GM23338 (cell line): ENCODE measurements at regions not wholly inside any gene's neighbourhood (a gene's known extent, or its start where the extent isn't known, plus 50 kb on each side); places are given as distances from the start of the nearest gene placed in this dataset.
"Not testable (repeated sequence)": the region's sequence is repeated elsewhere in the genome, so short reads cannot be mapped to it uniquely, and the experiment has no call there.

Experiments
- STAT1 ChIP-seq: IDR thresholded peaks from one replicate; pipeline ENCODE4 v1.6.1; 2016; ENCODE audit warnings: antibody characterized with exemption; ENCODE audit not compliant: unreplicated experiment
- TF ChIP-seq, protein P1 (sequence below), 2 experiments: fragments of 200-600 bp in 1 of 2; sonication (generic) in 1 of 2; conservative IDR thresholded peaks; 2 replicates each; pipeline versions ENCODE4 v1.5.1 to v1.6.1; 2016 to 2017; ENCODE audit warnings: antibody characterized with exemption in 2 of 2, low read depth in 2 of 2, mild to moderate bottlenecking in 2 of 2, moderate library complexity in 1 of 2

DNA sequence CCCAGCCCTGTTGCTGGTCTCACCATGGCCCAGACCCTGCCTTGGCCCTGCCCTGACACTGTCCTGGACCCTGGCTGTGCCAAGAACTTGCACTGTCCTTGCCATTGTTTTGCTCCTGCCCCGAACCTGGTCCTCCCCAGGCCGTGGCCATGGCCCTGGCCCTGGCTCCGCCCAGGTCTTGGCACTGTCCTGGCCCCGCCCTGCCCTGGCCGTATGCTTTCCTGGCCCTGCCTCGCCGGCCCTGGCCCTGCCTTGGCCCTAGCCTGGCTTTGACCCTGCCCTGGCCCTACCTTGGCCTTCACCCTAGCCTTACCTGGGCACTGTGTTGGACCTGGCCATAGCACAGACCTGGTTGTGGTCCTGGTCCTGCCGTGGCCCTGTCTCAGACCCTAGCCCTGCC is 1558.9 kb downstream of the RPIA start:
- TF ChIP-seq, protein P1, sequence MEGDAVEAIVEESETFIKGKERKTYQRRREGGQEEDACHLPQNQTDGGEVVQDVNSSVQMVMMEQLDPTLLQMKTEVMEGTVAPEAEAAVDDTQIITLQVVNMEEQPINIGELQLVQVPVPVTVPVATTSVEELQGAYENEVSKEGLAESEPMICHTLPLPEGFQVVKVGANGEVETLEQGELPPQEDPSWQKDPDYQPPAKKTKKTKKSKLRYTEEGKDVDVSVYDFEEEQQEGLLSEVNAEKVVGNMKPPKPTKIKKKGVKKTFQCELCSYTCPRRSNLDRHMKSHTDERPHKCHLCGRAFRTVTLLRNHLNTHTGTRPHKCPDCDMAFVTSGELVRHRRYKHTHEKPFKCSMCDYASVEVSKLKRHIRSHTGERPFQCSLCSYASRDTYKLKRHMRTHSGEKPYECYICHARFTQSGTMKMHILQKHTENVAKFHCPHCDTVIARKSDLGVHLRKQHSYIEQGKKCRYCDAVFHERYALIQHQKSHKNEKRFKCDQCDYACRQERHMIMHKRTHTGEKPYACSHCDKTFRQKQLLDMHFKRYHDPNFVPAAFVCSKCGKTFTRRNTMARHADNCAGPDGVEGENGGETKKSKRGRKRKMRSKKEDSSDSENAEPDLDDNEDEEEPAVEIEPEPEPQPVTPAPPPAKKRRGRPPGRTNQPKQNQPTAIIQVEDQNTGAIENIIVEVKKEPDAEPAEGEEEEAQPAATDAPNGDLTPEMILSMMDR (conservative IDR thresholded peaks at IDR 0.05; ENCODE audit: low read depth in 2 of 2): not testable (repeated sequence)
- TF ChIP-seq STAT1: not testable (repeated sequence)
